K562 (cell line): ENCODE measurements at regions not wholly inside any gene's neighbourhood (a gene's known extent, or its start where the extent isn't known, plus 50 kb on each side); places are given as distances from the start of the nearest gene placed in this dataset.

ENCODE experiments used
- AFF1 ChIP-seq, 2 experiments: fragments of 450-650 bp; IDR thresholded peaks; 2 replicates each; pipeline ENCODE4 v1.6.1; 2018; ENCODE audit warnings: mild to moderate bottlenecking in 2 of 2, low read depth in 1 of 2; ENCODE audit not compliant: partially characterized antibody in 2 of 2
- ARID1B ChIP-seq: fragments of 450-650 bp; IDR thresholded peaks from 2 replicates; pipeline ENCODE4 v1.6.1; 2016; ENCODE audit warnings: antibody characterized with exemption, mild to moderate bottlenecking, inconsistent platforms
- FOXM1 ChIP-seq, 2 experiments: fragments of 450-650 bp in 1 of 2; sonication (generic) in 1 of 2; formaldehyde crosslinking in 1 of 2; IDR thresholded peaks; 2 replicates each; pipeline versions ENCODE4 v1.6.1 to v1.9.0; 2017 to 2022; ENCODE audit warnings: low read depth in 2 of 2, mild to moderate bottlenecking in 2 of 2, missing genetic modification reagents in 1 of 2, moderate library complexity in 1 of 2
- GABPB2 ChIP-seq: fragments of 250-450 bp; sonication (Bioruptor Pico); conservative IDR thresholded peaks from 2 replicates; pipeline ENCODE4 v1.5.1; 2021; ENCODE audit warnings: mild to moderate bottlenecking
- HDAC1 ChIP-seq, 2 experiments: fragments of 450-650 bp; IDR thresholded peaks; 2 replicates each; pipeline ENCODE4 v1.6.1; 2016 to 2017; ENCODE audit warnings: inconsistent platforms in 1 of 2, mild to moderate bottlenecking in 1 of 2, moderate library complexity in 1 of 2
- HINFP ChIP-seq: fragments of 450-650 bp; conservative IDR thresholded peaks from 2 replicates; pipeline ENCODE4 v1.6.1; 2016; ENCODE audit warnings: missing genetic modification characterization, low read depth, mild to moderate bottlenecking, control low read depth, missing compliant biosample characterization
- NCOA2 ChIP-seq, 2 experiments: fragments of 450-650 bp; IDR thresholded peaks; 2 replicates each; pipeline ENCODE4 v1.6.1; 2018; ENCODE audit warnings: mild to moderate bottlenecking in 2 of 2, moderate library complexity in 1 of 2; ENCODE audit not compliant: partially characterized antibody in 2 of 2
- TCF3 ChIP-seq: sonication (generic); formaldehyde crosslinking; IDR thresholded peaks from 2 replicates; pipeline ENCODE4 v1.4.0; 2020; ENCODE audit warnings: mild to moderate bottlenecking, missing genetic modification reagents
- THAP12 ChIP-seq: fragments of 250-450 bp; sonication (Bioruptor Pico); IDR thresholded peaks from 2 replicates; pipeline ENCODE4 v1.9.0; 2021; ENCODE audit warnings: mild to moderate bottlenecking, inconsistent platforms
- YY1 ChIP-seq, 3 experiments: IDR thresholded peaks; 2 replicates each; pipeline ENCODE4 v1.6.1; 2011; ENCODE audit warnings: low read length in 2 of 3, mild to moderate bottlenecking in 2 of 3, moderate library complexity in 2 of 3, borderline replicate concordance in 1 of 3, control low read depth in 1 of 3, low read depth in 1 of 3; ENCODE audit not compliant: insufficient read depth in 3 of 3, insufficient replicate concordance in 2 of 3, control insufficient read depth in 1 of 3, insufficient read length in 1 of 3; ENCODE audit errors: extremely low read depth in 1 of 3
- ZBED1 ChIP-seq: IDR thresholded peaks from 2 replicates; pipeline ENCODE4 v1.6.1; 2014
- ZBTB12 ChIP-seq: fragments of 250-450 bp; sonication (Bioruptor Pico); IDR thresholded peaks from 2 replicates; pipeline ENCODE4 v1.4.0; 2020
- ZBTB49 ChIP-seq: sonication (generic); formaldehyde crosslinking; IDR thresholded peaks from 2 replicates; pipeline ENCODE4 v1.8.0; 2022; ENCODE audit warnings: missing genetic modification reagents, mild to moderate bottlenecking, borderline replicate concordance
- ZNF444 ChIP-seq: fragments of 250-450 bp; sonication (Bioruptor Pico); IDR thresholded peaks from 2 replicates; pipeline ENCODE4 v1.4.0; 2020; ENCODE audit warnings: mild to moderate bottlenecking, moderate library complexity

- TF ChIP-seq THAP12 (CRISPR knock-in tag), result no peak
- TF ChIP-seq NCOA2 (IDR thresholded peaks at IDR 0.05; ENCODE audit: partially characterized antibody in 2 of 2), result no peak
- TF ChIP-seq HINFP (tag), result no peak
- no peak for TF ChIP-seq ZNF444 (CRISPR knock-in tag)
- 0 out of 2 replicates have a peak, but pooled peaks have one; percentile 36 for TF ChIP-seq ARID1B
- no peak for TF ChIP-seq FOXM1 (IDR thresholded peaks at IDR 0.05; ENCODE audit: low read depth)
- TF ChIP-seq FOXM1 (CRISPR knock-in tag; IDR thresholded peaks at IDR 0.05; ENCODE audit: low read depth), result no peak
- TF ChIP-seq ZBTB12 (CRISPR knock-in tag), result no peak
- no peak for TF ChIP-seq GABPB2 (CRISPR knock-in tag)
- TF ChIP-seq ZBTB49 (CRISPR knock-in tag), result no peak
- no peak for TF ChIP-seq ZBED1
- TF ChIP-seq HDAC1 (IDR thresholded peaks at IDR 0.05), result no peak
- peak; percentile 32; the same call in 1 of the 2 replicates for TF ChIP-seq TCF3 (CRISPR knock-in tag)
- no peak for TF ChIP-seq AFF1 (IDR thresholded peaks at IDR 0.05; ENCODE audit: low read depth in 1 of 2, partially characterized antibody in 2 of 2)
- no peak for TF ChIP-seq YY1 (IDR thresholded peaks at IDR 0.05; ENCODE audit: borderline replicate concordance in 1 of 3, control insufficient read depth in 1 of 3, extremely low read depth in 1 of 3, insufficient read depth in 3 of 3, insufficient read length in 1 of 3, insufficient replicate concordance in 2 of 3, low read depth in 1 of 3, low read length in 2 of 3)
These were observed 67.8 kb upstream of the ACYP2 start (continued) for GRCh38 chr2:54047658-54048057.
